GM12873 (cell line): ENCODE measurements at regions not wholly inside any gene's neighbourhood (a gene's known extent, or its start where the extent isn't known, plus 50 kb on each side); places are given as distances from the start of the nearest gene placed in this dataset.

Source experiments
- TF ChIP-seq, protein P1 (sequence below): IDR thresholded peaks from 2 replicates; pipeline ENCODE4 v1.5.1; 2012; ENCODE audit warnings: low read depth, mild to moderate bottlenecking, moderate library complexity, low read length, control low read depth; ENCODE audit not compliant: insufficient read depth; ENCODE audit errors: missing control alignments

DNA sequence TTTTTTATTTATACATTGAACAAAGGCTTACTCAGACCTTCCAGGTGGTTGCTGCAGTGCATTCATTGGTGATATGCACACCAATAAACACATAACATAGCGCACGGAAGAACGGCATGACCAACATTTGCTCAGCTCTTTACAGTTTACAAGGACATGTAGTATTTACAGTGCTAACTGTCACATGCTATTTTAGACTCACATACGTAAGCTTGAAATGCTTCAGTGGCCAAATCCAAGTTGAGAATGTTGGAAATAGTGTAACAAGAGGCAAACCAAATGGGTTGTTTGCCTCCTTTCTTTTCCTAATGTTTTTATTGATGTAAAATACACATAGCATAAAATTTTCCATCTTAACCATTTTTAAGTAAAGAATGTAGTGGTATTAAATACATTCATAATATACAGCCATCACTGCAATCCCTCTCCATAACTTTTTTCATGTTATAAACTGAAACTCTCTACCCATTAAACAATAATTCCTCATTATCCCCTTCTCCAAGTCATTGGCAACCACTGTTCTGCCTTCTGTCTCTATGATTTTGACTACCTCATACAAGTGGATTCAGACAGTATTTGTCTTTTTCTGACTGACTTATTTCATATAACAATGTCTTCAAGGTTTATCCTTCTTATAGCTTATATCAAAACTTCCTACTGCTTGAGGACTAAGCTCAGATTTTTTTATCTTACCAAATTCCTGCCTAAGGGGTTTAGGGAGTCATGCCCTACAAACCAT lies 1722.9 kb upstream of the AGA start:
- TF ChIP-seq, protein P1, sequence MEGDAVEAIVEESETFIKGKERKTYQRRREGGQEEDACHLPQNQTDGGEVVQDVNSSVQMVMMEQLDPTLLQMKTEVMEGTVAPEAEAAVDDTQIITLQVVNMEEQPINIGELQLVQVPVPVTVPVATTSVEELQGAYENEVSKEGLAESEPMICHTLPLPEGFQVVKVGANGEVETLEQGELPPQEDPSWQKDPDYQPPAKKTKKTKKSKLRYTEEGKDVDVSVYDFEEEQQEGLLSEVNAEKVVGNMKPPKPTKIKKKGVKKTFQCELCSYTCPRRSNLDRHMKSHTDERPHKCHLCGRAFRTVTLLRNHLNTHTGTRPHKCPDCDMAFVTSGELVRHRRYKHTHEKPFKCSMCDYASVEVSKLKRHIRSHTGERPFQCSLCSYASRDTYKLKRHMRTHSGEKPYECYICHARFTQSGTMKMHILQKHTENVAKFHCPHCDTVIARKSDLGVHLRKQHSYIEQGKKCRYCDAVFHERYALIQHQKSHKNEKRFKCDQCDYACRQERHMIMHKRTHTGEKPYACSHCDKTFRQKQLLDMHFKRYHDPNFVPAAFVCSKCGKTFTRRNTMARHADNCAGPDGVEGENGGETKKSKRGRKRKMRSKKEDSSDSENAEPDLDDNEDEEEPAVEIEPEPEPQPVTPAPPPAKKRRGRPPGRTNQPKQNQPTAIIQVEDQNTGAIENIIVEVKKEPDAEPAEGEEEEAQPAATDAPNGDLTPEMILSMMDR: no peak

DNA sequence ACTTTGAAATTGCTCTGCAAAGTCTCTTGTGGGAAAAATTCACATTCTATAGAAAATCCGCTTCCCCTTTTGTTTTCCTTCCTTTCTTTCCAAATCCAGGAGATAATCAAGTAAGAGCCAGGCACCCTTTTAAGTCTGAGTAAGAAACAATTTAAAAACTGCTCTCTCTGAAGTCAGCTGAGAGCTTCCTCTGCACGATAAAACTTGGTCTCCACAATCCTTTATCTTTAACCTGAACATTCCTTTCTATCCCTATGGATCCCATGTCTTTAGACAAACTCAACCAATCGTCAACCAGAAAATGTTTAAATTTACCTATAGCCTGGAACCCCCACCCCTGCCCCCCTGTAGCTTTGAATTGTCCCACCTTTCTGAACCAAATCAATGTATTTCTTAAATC lies 1723.6 kb upstream of the AGA start:
- TF ChIP-seq, protein P1: no peak

DNA sequence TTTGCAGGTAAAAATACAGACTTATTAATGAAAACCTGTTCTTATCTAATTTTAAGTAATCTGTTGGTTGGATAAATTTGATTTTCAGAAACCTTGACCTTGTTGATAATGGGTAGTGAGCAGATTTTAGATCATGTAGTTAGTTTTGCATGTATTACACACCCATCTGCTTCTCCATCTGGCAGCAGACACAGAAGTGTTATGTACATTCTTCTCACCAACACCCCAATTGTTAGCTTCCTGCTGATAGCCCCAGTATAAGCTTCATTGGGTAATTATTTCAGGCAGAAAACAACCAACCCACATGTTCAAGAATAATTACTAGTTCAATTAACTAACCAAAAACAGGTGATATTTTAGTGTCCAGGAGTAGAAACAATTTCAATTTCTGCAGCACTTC lies 1740.5 kb upstream of the AGA start:
- TF ChIP-seq, protein P1: no peak

DNA sequence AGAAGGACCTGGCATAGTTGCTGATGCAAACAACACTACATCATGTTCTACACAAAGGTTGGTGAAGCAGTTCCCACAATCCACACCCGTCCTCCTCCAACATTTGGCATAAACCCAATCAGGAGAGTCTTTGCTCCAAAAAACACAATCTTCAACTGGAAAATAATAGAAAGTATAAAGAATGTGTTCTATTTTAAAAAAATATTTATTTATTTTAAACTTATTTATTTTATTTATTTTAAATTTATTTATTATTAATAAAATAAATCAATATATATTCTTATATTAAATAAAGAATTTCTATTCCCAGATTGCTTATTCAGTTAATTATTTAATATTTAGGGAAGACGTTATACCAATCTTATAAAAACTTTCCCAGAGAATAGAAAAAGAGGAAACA lies 1753.7 kb upstream of the AGA start:
- TF ChIP-seq, protein P1: no peak

DNA sequence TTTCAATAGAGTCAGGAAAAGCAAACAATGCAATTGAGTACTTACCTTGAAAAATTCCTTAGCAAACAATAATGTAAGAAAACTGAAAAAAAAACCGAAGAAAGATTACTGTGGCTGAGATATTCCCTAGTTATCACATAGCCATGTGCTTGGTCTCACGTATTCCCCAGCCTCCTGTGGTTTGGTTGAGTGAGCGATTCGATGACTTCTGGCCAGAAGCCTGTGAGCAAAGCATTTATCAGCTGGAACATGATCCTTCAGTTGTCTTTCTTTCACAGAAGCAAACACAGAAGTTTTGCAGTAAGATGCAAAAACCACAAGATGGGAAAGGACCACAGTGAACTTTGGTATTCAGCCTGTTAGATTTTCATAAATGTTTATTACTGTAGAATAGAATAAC lies 1754.3 kb upstream of the AGA start:
- TF ChIP-seq, protein P1: no peak

DNA sequence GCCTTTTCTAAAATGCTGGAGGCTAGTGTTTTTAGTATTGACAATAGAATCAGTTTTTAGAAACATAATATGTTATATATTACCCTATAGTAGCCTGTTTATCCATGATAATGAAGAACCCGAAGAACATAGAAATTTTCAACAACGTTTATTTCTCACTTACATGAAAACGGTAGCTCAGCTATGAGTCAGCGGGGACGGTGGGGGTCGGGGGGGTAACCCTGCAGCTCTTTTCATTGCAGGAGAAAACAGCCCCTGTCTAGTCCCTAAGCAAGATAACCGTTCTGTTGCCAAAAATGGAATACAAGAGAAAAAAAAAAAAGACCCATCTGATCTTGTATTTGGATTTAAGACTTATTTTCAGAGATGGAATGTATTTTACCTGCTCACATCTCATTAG lies 1758.4 kb upstream of the AGA start:
- TF ChIP-seq, protein P1: no peak

DNA sequence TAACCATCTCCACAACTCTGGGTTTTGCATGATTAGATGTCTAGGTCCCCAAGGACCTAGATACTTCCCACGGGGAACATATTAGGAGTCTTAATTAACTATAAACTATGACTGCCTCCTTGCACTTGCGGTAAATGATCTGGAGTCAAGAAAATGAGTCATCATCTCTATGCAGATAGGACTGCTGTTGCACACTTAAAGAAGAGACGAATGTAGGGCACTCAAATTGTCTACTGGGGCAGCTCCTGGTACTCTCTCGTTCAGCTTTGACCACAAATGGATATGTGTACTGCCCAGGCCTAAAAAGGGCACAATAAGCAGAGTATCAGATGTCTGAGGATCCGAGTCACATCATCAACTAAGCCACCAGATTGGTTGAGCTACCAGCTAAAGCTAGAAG lies 1783.4 kb upstream of the AGA start:
- TF ChIP-seq, protein P1: no peak
